ENCODE measurements at regions not wholly inside any gene's neighbourhood (a gene's known extent, or its start where the extent isn't known, plus 50 kb on each side); places are given as distances from the start of the nearest gene placed in this dataset.
"Not testable (repeated sequence)": the region's sequence is repeated elsewhere in the genome, so short reads cannot be mapped to it uniquely, and the experiment has no call there.

DNA sequence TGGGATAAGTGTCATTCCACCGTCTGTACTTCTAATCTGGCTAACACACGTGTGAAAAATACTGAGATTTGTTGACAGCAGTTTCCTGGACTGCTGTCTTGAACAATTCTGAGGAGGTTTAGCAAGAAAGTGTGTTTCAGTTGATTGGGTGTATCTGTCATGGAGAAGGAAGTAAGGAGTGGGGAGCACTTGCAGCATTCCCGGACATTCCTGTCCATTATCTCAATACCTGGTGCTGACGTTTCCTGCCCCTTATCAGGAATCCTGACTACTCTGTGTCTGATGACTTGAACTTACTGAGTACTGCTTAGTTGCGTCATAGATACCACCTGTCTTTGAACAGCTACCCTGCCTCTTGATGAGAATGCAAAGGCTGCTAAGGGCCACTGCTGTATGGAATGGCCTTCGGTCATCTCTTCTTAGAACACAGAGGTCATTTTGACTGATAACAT is 72.0 kb upstream of the VKORC1L1 start:
- no peaks in the 10 kb centered on the region for H3K27me3 ChIP-seq (replicated peaks; ENCODE audit: insufficient read depth)
- no peak overlapping the region for H3K27ac ChIP-seq
- H3K36me3 ChIP-seq = no peaks in the 10 kb centered on the region
- TF ChIP-seq, protein P1, sequence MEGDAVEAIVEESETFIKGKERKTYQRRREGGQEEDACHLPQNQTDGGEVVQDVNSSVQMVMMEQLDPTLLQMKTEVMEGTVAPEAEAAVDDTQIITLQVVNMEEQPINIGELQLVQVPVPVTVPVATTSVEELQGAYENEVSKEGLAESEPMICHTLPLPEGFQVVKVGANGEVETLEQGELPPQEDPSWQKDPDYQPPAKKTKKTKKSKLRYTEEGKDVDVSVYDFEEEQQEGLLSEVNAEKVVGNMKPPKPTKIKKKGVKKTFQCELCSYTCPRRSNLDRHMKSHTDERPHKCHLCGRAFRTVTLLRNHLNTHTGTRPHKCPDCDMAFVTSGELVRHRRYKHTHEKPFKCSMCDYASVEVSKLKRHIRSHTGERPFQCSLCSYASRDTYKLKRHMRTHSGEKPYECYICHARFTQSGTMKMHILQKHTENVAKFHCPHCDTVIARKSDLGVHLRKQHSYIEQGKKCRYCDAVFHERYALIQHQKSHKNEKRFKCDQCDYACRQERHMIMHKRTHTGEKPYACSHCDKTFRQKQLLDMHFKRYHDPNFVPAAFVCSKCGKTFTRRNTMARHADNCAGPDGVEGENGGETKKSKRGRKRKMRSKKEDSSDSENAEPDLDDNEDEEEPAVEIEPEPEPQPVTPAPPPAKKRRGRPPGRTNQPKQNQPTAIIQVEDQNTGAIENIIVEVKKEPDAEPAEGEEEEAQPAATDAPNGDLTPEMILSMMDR (IDR thresholded peaks at IDR 0.05) = no peak
- no peaks in the 10 kb centered on the region for H3K4me1 ChIP-seq (ENCODE audit: control insufficient read depth in 1 of 2, low read depth in 2 of 2)
- H3K4me3 ChIP-seq = no peak overlapping the region
- H3K9me3 ChIP-seq = no peaks in the 10 kb centered on the region
- DNase-seq (ENCODE audit: low spot score) (no peak), ATAC-seq (ENCODE audit: insufficient number of reproducible peaks, low FRiP score, low read depth) (no peak)

GRCh38 chr7:65804887-65805286 is 68.0 kb upstream of the VKORC1L1 start:
- Histone ChIP-seq H3K4me3 (no peak overlapping the region), H3K9me3 (no peaks in the 10 kb centered on the region), H3K27ac (no peak overlapping the region), H3K36me3 (no peaks in the 10 kb centered on the region), H3K4me1 (ENCODE audit: control insufficient read depth in 1 of 2, low read depth in 2 of 2) (no peaks in the 10 kb centered on the region), H3K27me3 (replicated peaks; ENCODE audit: insufficient read depth) (no peaks in the 10 kb centered on the region)
- TF ChIP-seq, protein P1 (IDR thresholded peaks at IDR 0.05) = no peak
- no peak for DNase-seq (ENCODE audit: low spot score)
- no peak for ATAC-seq (ENCODE audit: insufficient number of reproducible peaks, low FRiP score, low read depth)

GRCh38 chr7:65807067-65807466 is 65.8 kb upstream of the VKORC1L1 start:
- H3K36me3 ChIP-seq; DNase-seq (ENCODE audit: low spot score); H3K27me3 ChIP-seq (replicated peaks; ENCODE audit: insufficient read depth); H3K27ac ChIP-seq; H3K9me3 ChIP-seq; H3K4me1 ChIP-seq (ENCODE audit: control insufficient read depth in 1 of 2, low read depth in 2 of 2); ATAC-seq (ENCODE audit: insufficient number of reproducible peaks, low FRiP score, low read depth); H3K4me3 ChIP-seq: not testable (repeated sequence)

DNA sequence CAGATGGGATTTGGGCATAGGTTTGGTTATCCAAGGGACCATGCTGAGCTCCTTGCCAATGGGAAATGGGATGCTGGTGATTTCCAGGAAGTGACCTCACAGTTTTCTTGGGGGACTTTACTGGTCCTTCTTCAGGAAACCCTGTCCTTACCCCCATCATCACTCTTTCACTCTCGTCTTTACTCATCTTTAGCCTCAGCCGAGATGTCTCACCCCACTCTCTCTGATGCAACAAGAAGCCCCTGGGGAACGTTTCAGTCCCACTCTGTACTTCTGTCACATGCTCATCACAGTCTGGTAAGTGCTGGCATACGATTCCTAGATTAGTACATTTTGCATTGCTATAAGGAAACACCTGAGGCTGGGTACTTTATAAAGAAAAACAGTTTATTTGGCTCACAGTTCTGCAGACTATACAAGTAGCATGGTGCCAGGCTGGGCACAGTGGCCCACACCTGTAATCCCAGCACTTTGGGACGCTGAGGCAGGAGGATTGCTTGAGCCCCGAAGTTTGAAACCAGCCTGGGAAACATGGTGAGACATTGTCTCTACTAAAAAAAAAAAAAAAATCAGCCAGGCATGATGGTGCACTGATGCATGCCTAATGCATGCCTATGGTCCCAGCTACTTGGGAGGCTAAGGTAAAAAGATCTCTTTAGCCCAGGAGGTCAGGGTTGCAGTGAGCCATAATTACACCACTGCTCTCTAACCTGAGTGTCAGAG is 63.5 kb upstream of the VKORC1L1 start:
- Histone ChIP-seq H3K27me3 (replicated peaks; ENCODE audit: insufficient read depth) (no peaks in the 10 kb centered on the region), H3K4me1 (ENCODE audit: control insufficient read depth in 1 of 2, low read depth in 2 of 2) (no peaks in the 10 kb centered on the region), H3K9me3 (no peaks in the 10 kb centered on the region), H3K4me3 (no peak overlapping the region), H3K27ac (no peak overlapping the region), H3K36me3 (no peaks in the 10 kb centered on the region)
- ATAC-seq (ENCODE audit: insufficient number of reproducible peaks, low FRiP score, low read depth) (no peak), DNase-seq (ENCODE audit: low spot score) (no peak)
- TF ChIP-seq, protein P1 (IDR thresholded peaks at IDR 0.05) = no peak

DNA sequence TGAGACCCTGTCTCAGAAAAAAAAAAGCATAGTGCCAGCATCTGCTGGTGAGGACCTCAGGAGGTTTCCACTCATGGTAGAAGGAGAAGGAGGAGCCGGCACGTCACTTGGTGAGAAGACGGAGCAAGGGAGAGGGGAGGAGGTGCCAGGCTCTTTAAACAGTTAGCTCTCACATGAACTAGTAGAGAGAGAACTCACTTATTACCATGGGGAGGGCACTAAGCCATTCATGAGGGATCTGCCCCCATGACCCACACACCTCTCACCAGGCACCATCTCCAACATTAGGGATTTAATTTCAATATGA is 62.9 kb upstream of the VKORC1L1 start:
- TF ChIP-seq, protein P1 (IDR thresholded peaks at IDR 0.05) = no peak
- no peaks in the 10 kb centered on the region for H3K36me3 ChIP-seq
- H3K27ac ChIP-seq = no peak overlapping the region
- no peaks in the 10 kb centered on the region for H3K9me3 ChIP-seq
- DNase-seq (ENCODE audit: low spot score) (no peak), ATAC-seq (ENCODE audit: insufficient number of reproducible peaks, low FRiP score, low read depth) (no peak)
- no peak overlapping the region for H3K4me3 ChIP-seq
- H3K27me3 ChIP-seq (replicated peaks; ENCODE audit: insufficient read depth) = no peaks in the 10 kb centered on the region
- peaks cover 0 to 3% of the 10 kb centered on the region in 2 donors for H3K4me1 ChIP-seq (ENCODE audit: control insufficient read depth in 1 of 2, low read depth in 2 of 2)

DNA sequence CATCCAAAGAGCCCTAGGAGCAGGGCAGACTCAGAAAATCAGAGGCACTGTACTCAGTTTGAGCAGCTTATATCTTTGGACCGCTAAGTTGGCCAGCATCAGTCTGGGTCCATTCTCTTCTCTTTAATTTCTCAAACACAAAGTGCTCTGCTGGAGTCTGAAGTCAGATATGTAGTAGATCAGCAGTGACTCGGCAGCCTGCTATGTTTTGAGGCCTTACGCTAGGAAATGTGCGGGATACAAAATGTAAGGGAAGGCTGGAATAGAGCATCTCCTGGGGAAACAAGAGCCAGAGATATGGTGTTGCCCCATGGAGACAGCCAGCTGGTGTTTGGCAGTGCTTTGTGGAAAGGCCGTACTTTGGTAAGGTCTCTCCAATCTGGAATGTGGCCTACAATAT is 60.6 kb upstream of the VKORC1L1 start:
- ATAC-seq (ENCODE audit: insufficient number of reproducible peaks, low FRiP score, low read depth) (no peak), DNase-seq (ENCODE audit: low spot score) (no peak)
- no peak overlapping the region for H3K27ac ChIP-seq
- peaks cover 0 to 3% of the 10 kb centered on the region in 2 donors for H3K4me1 ChIP-seq (ENCODE audit: control insufficient read depth in 1 of 2, low read depth in 2 of 2)
- no peak overlapping the region for H3K4me3 ChIP-seq
- no peaks in the 10 kb centered on the region for H3K36me3 ChIP-seq
- TF ChIP-seq, protein P1 (IDR thresholded peaks at IDR 0.05) = no peak
- H3K9me3 ChIP-seq = no peaks in the 10 kb centered on the region
- H3K27me3 ChIP-seq (replicated peaks; ENCODE audit: insufficient read depth) = no peaks in the 10 kb centered on the region

DNA sequence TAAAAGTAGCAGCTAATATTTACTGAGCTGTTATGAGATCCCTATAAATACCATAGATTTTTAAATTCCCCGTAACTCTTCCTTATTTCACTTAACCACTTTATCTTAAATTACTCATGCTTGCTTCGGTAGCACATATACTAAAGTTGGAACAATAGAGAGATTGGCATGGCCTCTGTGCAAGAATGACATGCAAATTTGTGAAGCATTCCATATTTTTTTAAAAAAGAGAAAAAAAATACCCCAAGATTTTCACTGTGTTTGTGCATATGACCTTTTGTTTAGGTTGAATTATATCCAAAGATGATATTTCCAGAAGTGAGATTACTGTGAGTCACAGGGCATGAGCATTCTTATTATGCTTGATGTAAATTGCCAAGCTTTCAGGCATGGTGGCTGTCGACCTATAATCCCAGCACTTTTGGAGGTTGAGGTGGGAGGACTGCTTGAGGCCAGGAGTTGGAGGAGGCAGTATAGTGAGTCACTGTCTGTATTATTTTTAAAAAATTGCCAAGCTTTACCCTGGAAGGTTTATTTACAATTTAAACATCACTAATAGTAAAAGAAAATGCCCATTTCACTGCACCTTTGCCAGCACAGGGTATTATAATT is 58.2 kb upstream of the VKORC1L1 start:
- not testable (repeated sequence) for H3K4me1 ChIP-seq (ENCODE audit: control insufficient read depth in 1 of 2, low read depth in 2 of 2); DNase-seq (ENCODE audit: low spot score)

More for the DNA sequence above, 58.2 kb upstream of the VKORC1L1 start:
- not testable (repeated sequence) for H3K27me3 ChIP-seq (replicated peaks; ENCODE audit: insufficient read depth); ATAC-seq (ENCODE audit: insufficient number of reproducible peaks, low FRiP score, low read depth); H3K36me3 ChIP-seq; H3K27ac ChIP-seq; H3K9me3 ChIP-seq; H3K4me3 ChIP-seq
